GM21619 (cell line): ENCODE measurements at regions not wholly inside any gene's neighbourhood (a gene's known extent, or its start where the extent isn't known, plus 50 kb on each side); places are given as distances from the start of the nearest gene placed in this dataset.

ENCODE experiments used
- ATAC-seq: cut with Tn5 transposase; IDR thresholded peaks from one replicate; pipeline ENCODE4 v1.9.1; 2021; ENCODE audit not compliant: unreplicated experiment

DNA sequence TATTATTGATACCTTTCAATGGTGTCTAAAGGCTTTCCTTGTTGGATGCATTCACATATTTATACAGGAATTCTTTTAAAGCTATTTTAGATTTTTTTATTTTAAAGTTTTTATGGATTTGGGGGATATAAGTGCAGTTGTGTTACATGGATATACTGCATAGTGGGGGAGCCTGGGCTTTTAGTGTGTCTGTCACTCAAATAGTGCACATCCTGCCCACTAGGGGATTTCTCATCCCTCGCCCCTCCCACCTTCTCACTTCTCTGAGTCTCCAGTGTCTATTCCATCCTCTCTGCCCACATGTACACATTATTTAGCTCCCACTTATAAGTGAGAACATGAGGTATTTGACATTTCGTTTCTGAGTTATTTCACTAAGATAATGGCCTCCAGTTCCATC lies 154.0 kb upstream of the MKI67 start:
- ATAC-seq, result no peak

DNA sequence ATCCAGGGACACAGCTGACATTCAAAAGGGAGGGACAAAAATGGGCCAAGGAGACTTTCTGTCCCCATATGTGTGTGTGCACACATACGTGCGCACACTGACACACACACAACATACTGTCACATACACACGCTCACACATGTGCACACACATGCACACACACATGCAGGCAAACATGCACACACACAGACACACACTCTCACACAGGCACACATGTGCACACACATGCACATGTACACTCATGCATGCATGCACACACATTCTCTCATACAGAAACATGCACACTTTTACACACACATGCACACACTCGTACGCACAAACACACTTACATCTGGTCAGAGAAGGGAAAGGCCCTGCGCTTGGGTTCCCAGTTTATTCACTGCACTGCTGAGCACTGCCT lies 155.1 kb upstream of the MKI67 start:
- no peak for ATAC-seq

DNA sequence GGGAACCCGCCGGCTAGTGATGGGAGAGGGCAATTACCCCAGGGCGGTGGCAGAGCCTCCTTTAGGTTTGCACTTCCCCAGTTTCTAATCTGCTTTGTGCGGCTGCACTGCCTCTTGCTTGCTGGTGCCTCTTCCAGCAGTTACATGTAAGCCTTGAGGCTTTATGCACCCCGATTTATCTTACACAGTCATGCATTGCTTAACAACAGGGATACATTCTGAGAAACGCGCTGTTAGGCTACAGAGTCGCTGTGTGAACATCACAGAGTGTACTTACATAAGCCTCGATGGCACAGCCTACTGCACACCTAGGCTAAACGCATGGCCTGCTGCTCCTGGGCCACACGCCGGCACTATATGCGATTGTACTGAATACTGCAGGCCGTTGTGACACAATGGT lies 155.6 kb upstream of the MKI67 start:
- no peak for ATAC-seq

DNA sequence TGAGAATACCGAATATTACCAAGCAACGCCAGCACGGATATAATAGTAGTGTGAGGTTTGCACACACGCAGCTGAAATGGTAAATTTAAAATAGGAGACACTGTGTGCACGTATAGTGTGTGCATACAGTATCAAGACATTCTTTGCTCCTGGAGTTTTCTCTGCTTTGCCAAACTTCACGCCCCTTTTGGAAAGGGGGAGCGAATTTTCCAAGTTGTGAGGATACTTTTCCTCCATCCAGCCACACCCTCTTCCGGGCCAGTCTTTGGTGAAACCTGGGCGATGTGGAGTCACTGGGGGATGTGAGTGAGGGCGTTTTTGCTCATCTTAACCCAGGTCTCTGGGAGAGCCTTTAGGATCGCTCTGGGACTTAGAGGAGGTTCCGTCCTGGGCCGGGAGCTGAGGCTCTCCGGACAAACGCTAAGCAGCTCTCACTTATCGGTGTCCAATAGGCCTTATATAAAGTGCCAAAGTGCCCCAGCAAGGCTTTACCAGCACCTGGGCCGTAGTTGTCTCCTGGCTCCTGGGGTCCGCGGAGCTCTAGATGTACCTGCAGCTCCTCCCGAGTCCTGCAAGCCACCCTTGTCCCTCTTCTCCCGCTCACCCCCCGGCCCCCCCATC lies 160.0 kb upstream of the MKI67 start:
- no peak for ATAC-seq

DNA sequence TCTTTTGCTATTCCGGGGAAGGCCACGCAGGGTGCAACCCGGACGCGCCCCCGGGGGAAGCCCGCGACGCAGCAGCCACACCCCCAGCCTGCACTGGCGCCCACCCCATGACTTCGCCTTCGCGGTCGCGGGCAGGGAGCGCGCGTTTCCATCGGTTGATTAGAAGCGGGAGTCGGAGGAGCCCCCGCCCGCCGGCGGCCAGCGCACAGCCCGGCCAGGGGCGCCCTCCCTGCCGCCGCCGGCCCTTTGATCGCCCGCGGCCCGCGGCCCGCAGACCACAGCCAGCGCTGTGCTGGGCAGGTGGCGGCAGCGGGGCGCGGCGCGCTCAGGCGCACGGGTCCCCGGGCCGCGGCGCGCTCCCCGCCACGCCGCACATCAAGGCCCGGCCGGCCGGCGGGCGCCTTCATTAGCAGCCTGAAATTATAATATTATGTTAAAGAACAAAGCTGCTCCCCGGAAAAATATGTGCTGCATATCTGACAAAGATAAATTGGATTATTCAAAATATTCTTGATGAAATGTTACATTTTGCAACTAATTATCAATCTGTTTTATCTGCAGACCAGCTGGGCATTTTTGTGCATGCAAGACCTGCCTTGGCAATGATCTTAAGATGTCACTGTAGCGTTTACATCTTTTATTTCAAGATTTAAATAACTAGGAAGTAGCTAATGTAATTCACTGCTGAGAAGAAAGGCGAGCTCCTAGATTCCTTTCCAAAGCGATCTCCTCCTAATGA lies 160.7 kb upstream of the MKI67 start:
- ATAC-seq, result no peak

- no peak for ATAC-seq
Measured at GRCh38 chr10:128287921-128288320, 161.7 kb upstream of the MKI67 start.

GRCh38 chr10:128289621-128290020 lies 163.4 kb upstream of the MKI67 start:
- no peak for ATAC-seq

DNA sequence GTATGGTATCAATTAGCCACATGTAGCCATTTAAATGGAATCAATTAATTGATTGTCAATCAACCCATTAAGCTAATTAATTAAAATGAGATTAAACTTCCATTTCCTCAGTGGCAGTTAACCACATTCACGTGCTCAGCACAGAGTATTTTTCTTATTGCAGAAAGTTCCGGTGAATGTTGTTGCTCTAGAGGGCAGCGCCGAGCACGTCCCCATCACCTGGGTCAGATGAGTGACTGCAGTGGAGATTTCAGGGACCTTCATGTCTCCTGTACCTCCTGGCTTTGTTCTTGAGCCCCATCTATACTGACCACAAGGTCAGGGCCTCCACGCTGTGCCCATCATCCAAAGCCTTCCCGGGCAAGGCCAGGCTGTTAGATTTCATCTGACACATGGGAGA lies 168.8 kb upstream of the MKI67 start:
- ATAC-seq, result no peak

GRCh38 chr10:128296253-128297007 lies 170.2 kb upstream of the MKI67 start:
- ATAC-seq, result no peak

- no peak for ATAC-seq
Measured at GRCh38 chr10:128297709-128298378, 171.6 kb upstream of the MKI67 start.

DNA sequence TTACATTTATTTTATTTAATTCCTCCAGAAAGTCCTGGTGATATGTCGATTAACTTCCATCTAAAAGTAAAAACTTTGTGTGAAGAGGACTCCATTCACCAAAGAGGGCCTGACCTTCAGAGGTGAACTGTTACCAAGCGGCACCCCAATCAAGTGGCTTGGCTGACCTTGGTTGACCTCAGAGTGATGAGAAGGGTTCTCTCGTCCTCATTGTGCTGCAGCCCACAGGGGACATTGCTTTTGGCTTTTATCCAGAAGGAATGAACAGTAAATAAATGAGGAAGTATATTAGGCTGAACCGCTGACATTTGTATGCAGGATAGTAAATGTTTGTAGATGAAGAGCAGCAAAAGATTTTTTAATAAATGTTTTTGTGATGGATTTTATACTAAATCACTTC lies 172.4 kb upstream of the MKI67 start:
- no peak for ATAC-seq

- no peak for ATAC-seq
Measured at GRCh38 chr10:128300290-128300824, 174.1 kb upstream of the MKI67 start.

DNA sequence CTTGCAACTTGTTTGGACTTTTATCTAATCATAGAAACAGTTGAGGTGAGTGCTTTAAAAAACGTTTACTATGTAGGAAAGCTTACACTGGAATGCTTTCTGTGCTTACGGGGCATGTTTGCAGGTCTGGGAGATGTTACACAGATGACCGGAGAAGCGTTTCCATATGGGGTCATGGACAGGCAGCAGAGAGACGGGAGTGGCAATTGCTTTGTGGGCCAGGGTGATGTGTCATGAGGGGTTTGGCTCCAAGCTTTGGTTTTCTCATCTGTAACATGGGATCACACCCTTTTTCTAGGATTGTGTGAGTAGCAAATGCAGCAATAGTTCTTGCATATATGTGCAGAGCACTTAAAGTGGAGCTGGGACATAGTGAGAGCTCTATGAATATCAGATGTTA lies 174.8 kb upstream of the MKI67 start:
- ATAC-seq, result no peak

- ATAC-seq, result no peak
Measured at GRCh38 chr10:128302808-128303207, 176.6 kb upstream of the MKI67 start.

DNA sequence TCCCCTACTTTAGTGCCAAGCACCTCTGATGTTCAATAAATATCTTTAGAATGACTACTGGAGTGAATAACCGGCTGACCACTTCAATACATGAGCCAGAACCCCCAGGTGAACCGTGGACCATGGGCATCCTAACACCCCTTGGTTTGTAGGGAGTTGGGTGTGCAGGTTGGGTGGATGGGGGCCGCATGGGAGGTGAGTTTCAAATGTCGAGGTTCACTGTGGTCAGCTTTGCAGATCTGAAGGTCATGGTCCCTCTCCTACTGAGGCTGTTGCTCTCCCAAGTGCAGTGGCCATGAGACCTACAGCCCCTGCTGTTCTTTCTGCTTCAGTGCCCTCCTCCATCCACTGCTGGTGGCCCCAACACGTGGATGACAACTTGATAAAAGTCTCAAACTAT lies 178.0 kb upstream of the MKI67 start:
- ATAC-seq, result no peak

DNA sequence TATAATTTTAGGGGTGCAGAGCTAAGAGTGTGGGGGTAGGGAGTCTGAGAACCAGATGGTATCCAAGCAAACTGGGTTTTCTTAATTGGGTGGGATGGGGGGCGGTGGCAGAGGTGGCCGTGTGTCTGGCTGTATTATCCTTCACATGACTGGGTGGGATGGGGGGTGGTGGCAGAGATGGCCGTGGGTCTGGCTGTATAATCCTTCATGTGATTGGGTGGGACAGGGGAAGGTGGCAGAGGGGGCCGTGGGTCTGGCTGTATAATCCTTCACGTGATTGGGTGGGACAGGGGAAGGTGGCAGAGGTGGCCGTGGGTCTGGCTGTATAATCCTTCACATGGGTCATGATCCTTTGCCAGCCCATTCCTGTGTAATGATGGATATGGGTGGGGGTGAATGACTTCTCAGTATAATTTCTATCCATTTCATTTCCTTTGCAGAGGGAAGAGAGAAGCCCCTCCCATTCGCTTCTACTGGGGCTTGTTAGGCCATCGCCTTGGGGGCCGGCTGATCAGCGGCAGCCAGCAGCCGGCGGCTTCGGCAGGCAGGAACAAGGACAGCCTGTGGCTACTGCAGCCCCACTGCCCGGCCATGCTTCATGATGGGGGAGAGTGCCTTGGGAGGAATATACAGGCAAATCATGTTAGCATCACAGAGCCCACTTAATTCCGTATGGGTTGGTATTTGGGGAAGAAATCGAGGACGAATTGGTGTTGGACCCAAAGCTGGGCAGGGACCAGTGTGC lies 179.6 kb upstream of the MKI67 start:
- no peak for ATAC-seq

- ATAC-seq, result no peak
Measured at GRCh38 chr10:128306535-128306934, 180.3 kb upstream of the MKI67 start.

DNA sequence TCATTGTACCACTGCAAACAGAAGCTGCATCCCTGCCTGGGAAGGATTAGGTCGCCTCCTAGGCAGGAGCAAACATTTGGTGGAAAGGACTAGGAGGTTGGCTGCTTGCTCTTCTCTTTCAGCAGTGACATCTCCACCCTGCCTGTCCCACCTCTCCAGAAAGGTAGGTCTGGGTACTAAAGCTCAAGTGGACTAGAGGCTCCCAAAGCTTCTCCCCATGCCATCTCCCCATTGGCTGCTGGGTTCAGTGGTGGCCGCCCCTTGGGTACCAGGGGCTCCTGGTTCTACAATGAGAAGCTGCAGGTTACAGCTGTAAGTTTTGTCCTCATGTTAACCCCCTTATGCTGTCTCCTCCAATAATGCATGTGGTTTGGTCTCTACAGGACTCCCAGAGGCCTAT lies 180.7 kb upstream of the MKI67 start:
- ATAC-seq, result no peak

DNA sequence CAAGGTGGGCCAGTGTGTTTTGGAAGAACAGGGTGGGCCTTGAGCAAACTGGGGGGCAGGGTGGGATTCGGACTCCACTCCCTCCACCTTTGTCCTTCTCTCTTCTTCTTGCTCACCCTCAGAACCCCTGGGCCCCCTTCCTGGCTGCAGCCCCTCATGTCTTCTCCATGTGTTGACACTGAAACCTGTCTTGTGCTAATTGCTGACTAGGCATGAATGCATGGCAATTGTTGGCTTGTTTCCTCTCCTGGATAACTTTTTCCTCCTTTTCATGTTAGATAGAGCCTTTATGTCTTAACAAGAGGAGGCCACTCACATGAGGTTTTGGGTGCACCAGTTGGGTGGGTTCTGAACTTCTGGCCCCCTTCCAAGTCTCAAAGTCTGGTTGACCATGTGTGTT lies 181.6 kb upstream of the MKI67 start:
- ATAC-seq, result no peak

- no peak for ATAC-seq
Measured at GRCh38 chr10:128310971-128311658, 184.9 kb upstream of the MKI67 start.
